DND-41 (cell line): ENCODE measurements at regions not wholly inside any gene's neighbourhood (a gene's known extent, or its start where the extent isn't known, plus 50 kb on each side); places are given as distances from the start of the nearest gene placed in this dataset.

Source experiments
- ATAC-seq: fragments of 200-7000 bp; cut with Tn5 transposase; 3 replicates; pipeline ENCODE4 v1.9.1; 2021; ENCODE audit warnings: low read depth; ENCODE audit not compliant: insufficient read depth
- DNase-seq: peaks from one replicate; pipeline ENCODE4 v3.0.0-alpha.2; 2020
- H2AFZ ChIP-seq: 2 replicates; pipeline ENCODE4 v1.6.0; 2012; ENCODE audit warnings: low read depth, low read length
- H3K27ac ChIP-seq: 2 replicates; pipeline ENCODE4 v1.5.1; 2012; ENCODE audit warnings: low read length, inconsistent platforms
- H3K27me3 ChIP-seq: fragments of 200-600 bp; sonication (generic); 2 replicates; pipeline ENCODE4 v1.6.0; 2012; ENCODE audit warnings: low read length, mild to moderate bottlenecking, inconsistent platforms; ENCODE audit not compliant: insufficient read depth, poor library complexity
- H3K36me3 ChIP-seq: 2 replicates; pipeline ENCODE4 v1.5.1; 2012; ENCODE audit warnings: low read length, inconsistent platforms; ENCODE audit not compliant: insufficient read depth
- H3K4me1 ChIP-seq: 2 replicates; pipeline ENCODE4 v1.5.1; 2012; ENCODE audit warnings: mild to moderate bottlenecking, low read length; ENCODE audit not compliant: insufficient read depth
- H3K4me2 ChIP-seq: 2 replicates; pipeline ENCODE4 v1.6.0; 2012; ENCODE audit warnings: mild to moderate bottlenecking, moderate library complexity, low read length, inconsistent platforms; ENCODE audit not compliant: insufficient read depth
- H3K4me3 ChIP-seq, 2 experiments: fragments of 200-600 bp in 1 of 2; shearing (Covaris generic) in 1 of 2; 2 replicates each; pipeline ENCODE4 v1.5.1; 2012 to 2016; ENCODE audit warnings: inconsistent platforms in 2 of 2, low read length in 2 of 2, mild to moderate bottlenecking in 2 of 2, low read depth in 1 of 2, moderate library complexity in 1 of 2
- H3K79me2 ChIP-seq: 2 replicates; pipeline ENCODE4 v1.6.0; 2012; ENCODE audit warnings: low read length, inconsistent platforms; ENCODE audit not compliant: insufficient read depth
- H3K9ac ChIP-seq: 2 replicates; pipeline ENCODE4 v1.6.0; 2012; ENCODE audit warnings: low read depth, mild to moderate bottlenecking, inconsistent platforms, low read length, moderate library complexity
- H3K9me3 ChIP-seq: 2 replicates; pipeline ENCODE4 v1.5.1; 2012; ENCODE audit warnings: low read length, moderate library complexity, mild to moderate bottlenecking, inconsistent platforms; ENCODE audit not compliant: insufficient read depth, severe bottlenecking
- H4K20me1 ChIP-seq: 2 replicates; pipeline ENCODE4 v1.6.0; 2012; ENCODE audit warnings: low read length; ENCODE audit not compliant: insufficient read depth
- EZH2 ChIP-seq: IDR thresholded peaks from 3 replicates; pipeline ENCODE4 v1.6.1; 2012; ENCODE audit warnings: borderline replicate concordance, low read depth, mild to moderate bottlenecking, moderate library complexity, low read length, inconsistent platforms; ENCODE audit not compliant: severe bottlenecking
- TF ChIP-seq, protein P1 (sequence below): IDR thresholded peaks from 2 replicates; pipeline ENCODE4 v1.5.1; 2012; ENCODE audit warnings: borderline replicate concordance, low read length, moderate library complexity, mild to moderate bottlenecking; ENCODE audit not compliant: poor library complexity, severe bottlenecking; ENCODE audit errors: extremely low read depth

DNA sequence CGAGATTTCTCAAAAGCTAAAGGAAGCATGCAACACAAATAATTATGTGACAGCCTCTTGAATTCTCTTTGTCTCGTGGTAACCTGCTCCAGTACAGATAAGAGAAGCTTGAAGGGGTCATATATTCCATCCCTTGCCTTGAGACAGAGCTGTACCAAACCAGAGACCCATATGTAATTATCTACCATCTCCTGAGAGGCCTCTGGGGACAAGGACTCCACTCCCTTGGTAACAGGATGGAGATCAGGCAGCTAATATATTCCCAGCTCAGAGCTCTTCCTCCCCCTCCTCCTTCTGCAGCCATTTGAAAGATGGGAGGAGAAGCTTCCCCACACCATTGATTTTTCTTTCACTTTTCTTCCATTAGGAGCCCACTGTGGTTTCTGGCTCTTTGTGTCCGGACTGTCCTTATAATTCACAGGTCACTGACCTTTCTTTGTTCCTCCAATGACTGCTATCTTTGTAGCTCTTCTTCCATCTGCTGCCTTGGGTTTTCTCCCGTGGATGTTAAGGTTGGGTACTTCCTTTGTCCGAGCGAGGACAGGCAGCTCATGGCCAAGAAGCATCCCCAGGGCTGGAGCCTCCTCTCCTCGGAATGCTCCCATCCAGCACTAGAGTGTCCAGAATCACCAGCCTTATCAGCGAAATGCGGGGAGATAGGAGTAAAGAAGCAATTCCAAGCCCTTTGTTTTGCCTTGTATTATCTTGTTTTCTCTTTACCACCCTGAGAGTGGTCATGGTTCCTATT, 51.4 kb upstream of the CALM2 start:
- Histone ChIP-seq H3K9ac (no peak overlapping the region), H3K4me2 (no peak overlapping the region), H2AFZ (no peak overlapping the region), H3K79me2 (no peaks in the 10 kb centered on the region), H3K27ac (no peak overlapping the region), H3K36me3 (no peaks in the 10 kb centered on the region), H4K20me1 (no peaks in the 10 kb centered on the region), H3K4me3 (no peak overlapping the region), H3K9me3 (no peaks in the 10 kb centered on the region), H3K27me3 (peaks cover under 1% of the 10 kb centered on the region), H3K4me1 (no peaks in the 10 kb centered on the region)
- ATAC-seq (no peak), DNase-seq (no peak)
- TF ChIP-seq EZH2: no peak
- TF ChIP-seq, protein P1, sequence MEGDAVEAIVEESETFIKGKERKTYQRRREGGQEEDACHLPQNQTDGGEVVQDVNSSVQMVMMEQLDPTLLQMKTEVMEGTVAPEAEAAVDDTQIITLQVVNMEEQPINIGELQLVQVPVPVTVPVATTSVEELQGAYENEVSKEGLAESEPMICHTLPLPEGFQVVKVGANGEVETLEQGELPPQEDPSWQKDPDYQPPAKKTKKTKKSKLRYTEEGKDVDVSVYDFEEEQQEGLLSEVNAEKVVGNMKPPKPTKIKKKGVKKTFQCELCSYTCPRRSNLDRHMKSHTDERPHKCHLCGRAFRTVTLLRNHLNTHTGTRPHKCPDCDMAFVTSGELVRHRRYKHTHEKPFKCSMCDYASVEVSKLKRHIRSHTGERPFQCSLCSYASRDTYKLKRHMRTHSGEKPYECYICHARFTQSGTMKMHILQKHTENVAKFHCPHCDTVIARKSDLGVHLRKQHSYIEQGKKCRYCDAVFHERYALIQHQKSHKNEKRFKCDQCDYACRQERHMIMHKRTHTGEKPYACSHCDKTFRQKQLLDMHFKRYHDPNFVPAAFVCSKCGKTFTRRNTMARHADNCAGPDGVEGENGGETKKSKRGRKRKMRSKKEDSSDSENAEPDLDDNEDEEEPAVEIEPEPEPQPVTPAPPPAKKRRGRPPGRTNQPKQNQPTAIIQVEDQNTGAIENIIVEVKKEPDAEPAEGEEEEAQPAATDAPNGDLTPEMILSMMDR: no peak

DNA sequence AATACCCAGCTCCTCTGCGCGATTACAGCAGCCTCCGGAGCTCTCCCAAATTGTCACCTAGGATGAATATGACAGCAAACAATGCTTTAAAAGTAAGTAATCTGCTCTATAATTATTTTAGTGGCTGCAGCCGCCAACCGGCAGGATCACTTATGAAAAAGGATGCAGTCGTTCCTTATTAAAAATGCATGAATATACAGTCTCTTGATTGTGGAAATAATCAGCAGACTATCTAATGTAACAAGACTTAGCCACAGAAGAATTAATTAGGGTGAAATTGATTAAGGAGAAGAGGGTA, 50.6 kb upstream of the CALM2 start:
- TF ChIP-seq, protein P1: no peak
- no peak for TF ChIP-seq EZH2
- DNase-seq (no peak), ATAC-seq (no peak)
- Histone ChIP-seq H3K36me3 (no peaks in the 10 kb centered on the region), H3K4me1 (no peaks in the 10 kb centered on the region), H3K4me3 (no peak overlapping the region), H3K27me3 (no peaks in the 10 kb centered on the region), H3K79me2 (no peaks in the 10 kb centered on the region), H3K9ac (no peak overlapping the region), H4K20me1 (no peaks in the 10 kb centered on the region), H2AFZ (no peak overlapping the region), H3K27ac (no peak overlapping the region), H3K4me2 (no peak overlapping the region), H3K9me3 (no peaks in the 10 kb centered on the region)

DNA sequence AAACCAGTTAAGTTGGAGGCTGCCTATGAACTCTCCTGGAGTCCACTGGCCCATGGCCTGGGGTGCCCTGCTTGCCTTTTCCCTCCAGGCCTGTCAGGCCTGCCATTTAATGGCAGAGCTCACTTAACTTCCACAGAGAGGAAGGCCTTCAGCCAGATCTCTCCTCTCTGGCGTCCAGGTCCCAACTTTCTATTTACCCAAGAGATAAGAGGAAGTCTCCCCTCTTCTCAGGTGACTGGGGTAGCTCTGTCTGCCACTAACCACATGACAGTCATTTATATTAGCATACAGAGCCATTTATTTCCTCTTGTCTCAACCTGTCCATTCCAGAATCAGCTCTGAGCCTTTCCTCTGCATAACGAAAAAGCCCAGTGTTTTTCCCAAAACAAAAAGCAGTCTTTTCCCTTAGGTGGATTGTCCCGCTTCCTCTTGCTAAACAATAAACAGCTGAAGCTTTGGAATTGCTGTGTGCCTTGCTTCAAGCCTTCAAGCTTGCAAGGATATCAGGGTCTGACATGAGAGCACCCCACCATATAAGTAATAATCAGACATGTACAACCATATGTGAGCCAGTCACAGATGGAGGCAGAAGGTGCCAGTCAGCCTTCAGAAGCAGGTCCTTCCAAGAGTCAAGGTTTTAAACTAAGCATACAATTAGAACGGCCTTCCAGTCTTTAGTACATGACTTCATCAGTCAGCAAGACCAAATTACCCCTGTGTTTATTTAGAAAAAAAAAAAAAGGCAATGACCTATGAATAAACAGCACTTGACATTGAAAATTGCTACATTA, 50.0 kb upstream of the CALM2 start:
- no peaks in the 10 kb centered on the region for H3K27me3 ChIP-seq
- H3K4me3 ChIP-seq: no peak overlapping the region
- no peak for TF ChIP-seq EZH2
- TF ChIP-seq, protein P1: no peak
- H3K36me3 ChIP-seq: no peaks in the 10 kb centered on the region
- H3K27ac ChIP-seq: no peak overlapping the region
- no peaks in the 10 kb centered on the region for H4K20me1 ChIP-seq
- no peaks in the 10 kb centered on the region for H3K9me3 ChIP-seq
- DNase-seq: no peak
- no peak overlapping the region for H3K4me2 ChIP-seq
- H2AFZ ChIP-seq: no peak overlapping the region
- ATAC-seq: peak; percentile 12; the same call in 1 of the 3 replicates
- H3K4me1 ChIP-seq: no peaks in the 10 kb centered on the region
- H3K79me2 ChIP-seq: no peaks in the 10 kb centered on the region
- no peak overlapping the region for H3K9ac ChIP-seq
